Jurkat, Clone E6-1 (cell line): ENCODE measurements at regions not wholly inside any gene's neighbourhood (a gene's known extent, or its start where the extent isn't known, plus 50 kb on each side); places are given as distances from the start of the nearest gene placed in this dataset.
"Not testable (repeated sequence)": the region's sequence is repeated elsewhere in the genome, so short reads cannot be mapped to it uniquely, and the experiment has no call there.

Source experiments
- DNase-seq: peaks from one replicate; pipeline ENCODE4 v3.0.0-alpha.2; 2011; ENCODE audit warnings: low read depth, low spot score
- H3K4me3 ChIP-seq: 2 replicates; pipeline ENCODE4 v1.5.1; 2011; ENCODE audit warnings: mild to moderate bottlenecking, low read length, control low read depth, moderate library complexity

- no peak overlapping the region for H3K4me3 ChIP-seq
- no peak for DNase-seq
These were observed 479.4 kb upstream of the SLC35B3 start for GRCh38 chr6:8914700-8915099.

GRCh38 chr6:8908638-8909037, 473.3 kb upstream of the SLC35B3 start:
- no peak overlapping the region for H3K4me3 ChIP-seq
- DNase-seq = no peak

- no peak overlapping the region for H3K4me3 ChIP-seq
- no peak for DNase-seq
These were observed 471.4 kb upstream of the SLC35B3 start for GRCh38 chr6:8906699-8907098.

- DNase-seq = no peak
These were observed 470.4 kb upstream of the SLC35B3 start for GRCh38 chr6:8905757-8906156.

GRCh38 chr6:8904754-8905153, 469.4 kb upstream of the SLC35B3 start:
- DNase-seq = peak; percentile 6
- no peak overlapping the region for H3K4me3 ChIP-seq

More at GRCh38 chr6:8905757-8906156, 470.4 kb upstream of the SLC35B3 start:
- H3K4me3 ChIP-seq = no peak overlapping the region

GRCh38 chr6:8900056-8900455, 464.7 kb upstream of the SLC35B3 start:
- no peak for DNase-seq
- H3K4me3 ChIP-seq = no peak overlapping the region

GRCh38 chr6:8889514-8889913, 454.2 kb upstream of the SLC35B3 start:
- H3K4me3 ChIP-seq = no peak overlapping the region
- DNase-seq = no peak

GRCh38 chr6:8888468-8888867, 453.1 kb upstream of the SLC35B3 start:
- H3K4me3 ChIP-seq = no peak overlapping the region
- peak; percentile 12 for DNase-seq

- no peak overlapping the region for H3K4me3 ChIP-seq
- DNase-seq = no peak
These were observed 446.3 kb upstream of the SLC35B3 start for GRCh38 chr6:8881663-8882062.

GRCh38 chr6:8879334-8879733, 444.0 kb upstream of the SLC35B3 start:
- no peak overlapping the region for H3K4me3 ChIP-seq

GRCh38 chr6:8875986-8876385, 440.6 kb upstream of the SLC35B3 start:
- no peak for DNase-seq
- H3K4me3 ChIP-seq = no peak overlapping the region

More at GRCh38 chr6:8879334-8879733, 444.0 kb upstream of the SLC35B3 start:
- DNase-seq = no peak

GRCh38 chr6:8872589-8872988, 437.2 kb upstream of the SLC35B3 start:
- DNase-seq = no peak

GRCh38 chr6:8865451-8865850, 430.1 kb upstream of the SLC35B3 start:
- no peak overlapping the region for H3K4me3 ChIP-seq
- DNase-seq = no peak

More at GRCh38 chr6:8872589-8872988, 437.2 kb upstream of the SLC35B3 start:
- no peak overlapping the region for H3K4me3 ChIP-seq

GRCh38 chr6:8860671-8861070, 425.3 kb upstream of the SLC35B3 start:
- H3K4me3 ChIP-seq = no peak overlapping the region
- DNase-seq = no peak

GRCh38 chr6:8859501-8859900, 424.2 kb upstream of the SLC35B3 start:
- no peak for DNase-seq

GRCh38 chr6:8858854-8859331, 423.5 kb upstream of the SLC35B3 start:
- no peak overlapping the region for H3K4me3 ChIP-seq
- no peak for DNase-seq

More at GRCh38 chr6:8859501-8859900, 424.2 kb upstream of the SLC35B3 start:
- no peak overlapping the region for H3K4me3 ChIP-seq

GRCh38 chr6:8857160-8857559, 421.8 kb upstream of the SLC35B3 start:
- no peak overlapping the region for H3K4me3 ChIP-seq
- no peak for DNase-seq

GRCh38 chr6:8855411-8855810, 420.1 kb upstream of the SLC35B3 start:
- no peak overlapping the region for H3K4me3 ChIP-seq
- DNase-seq = no peak

GRCh38 chr6:8852332-8852731, 417.0 kb upstream of the SLC35B3 start:
- H3K4me3 ChIP-seq = no peak overlapping the region
- no peak for DNase-seq

- not testable (repeated sequence) for H3K4me3 ChIP-seq, DNase-seq
These were observed 411.3 kb upstream of the SLC35B3 start for GRCh38 chr6:8846680-8847079.

- no peak for DNase-seq
- no peak overlapping the region for H3K4me3 ChIP-seq
These were observed 410.3 kb upstream of the SLC35B3 start for GRCh38 chr6:8845690-8846089.

GRCh38 chr6:8844968-8845367, 409.6 kb upstream of the SLC35B3 start:
- no peak for DNase-seq
- no peak overlapping the region for H3K4me3 ChIP-seq
